Skeletal muscle tissue (tissue), 3 donors: ENCODE measurements at regions not wholly inside any gene's neighbourhood (a gene's known extent, or its start where the extent isn't known, plus 50 kb on each side); places are given as distances from the start of the nearest gene placed in this dataset.
"Not testable (repeated sequence)": the region's sequence is repeated elsewhere in the genome, so short reads cannot be mapped to it uniquely, and the experiment has no call there.

Experiments
- H3K27ac ChIP-seq: one replicate; pipeline ENCODE4 v1.7.0; 2013; ENCODE audit warnings: mild to moderate bottlenecking, low read depth, low read length, inconsistent platforms
- H3K27me3 ChIP-seq, 3 donors: one replicate each; pipeline ENCODE4 v1.7.0; 2013; ENCODE audit warnings: low read length in 3 of 3; ENCODE audit not compliant: control insufficient read depth in 3 of 3, insufficient read depth in 3 of 3
- H3K36me3 ChIP-seq, 3 donors: one replicate each; pipeline ENCODE4 v1.7.0; 2013; ENCODE audit warnings: low read length in 3 of 3; ENCODE audit not compliant: control insufficient read depth in 3 of 3, insufficient read depth in 3 of 3
- H3K4me1 ChIP-seq, 3 donors: one replicate each; pipeline ENCODE4 v1.7.0; 2013; ENCODE audit warnings: low read length in 3 of 3, mild to moderate bottlenecking in 3 of 3; ENCODE audit not compliant: control insufficient read depth in 3 of 3, insufficient read depth in 3 of 3
- H3K4me3 ChIP-seq, 3 donors: one replicate each; pipeline ENCODE4 v1.7.0; 2013; ENCODE audit warnings: low read length in 3 of 3
- H3K9ac ChIP-seq, 3 donors: one replicate each; pipeline ENCODE4 v1.7.0; 2013; ENCODE audit warnings: low read length in 3 of 3, mild to moderate bottlenecking in 3 of 3, moderate library complexity in 2 of 3, low read depth in 1 of 3
- H3K9me3 ChIP-seq, 3 donors: one replicate each; pipeline ENCODE4 v1.7.0; 2013; ENCODE audit warnings: low read length in 3 of 3; ENCODE audit not compliant: control insufficient read depth in 3 of 3
- donor health status: Osteomylitis.

DNA sequence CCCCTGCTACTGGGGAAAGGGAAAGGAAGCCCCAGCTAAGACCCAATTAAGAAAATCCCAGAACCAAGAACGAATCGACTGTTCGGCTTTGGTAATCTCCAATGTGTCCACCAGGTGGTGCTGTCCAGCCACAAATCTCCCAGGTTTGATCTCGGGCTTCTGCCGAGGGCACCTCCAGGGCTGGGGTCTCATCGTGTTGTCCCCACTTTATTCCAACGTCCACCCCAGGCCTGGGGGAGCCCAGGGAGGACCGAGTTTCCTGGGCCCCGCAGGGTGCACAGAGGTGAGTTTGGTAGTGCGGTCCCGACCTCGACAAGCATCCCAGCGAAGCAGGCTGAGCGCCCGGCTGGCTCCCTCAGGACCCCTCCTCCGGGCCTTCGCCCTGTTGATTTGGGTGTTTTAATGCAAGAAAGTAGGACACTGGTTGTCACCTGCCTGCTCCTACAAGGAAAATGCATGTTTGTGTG is 185.1 kb downstream of the GOLGA6L6 start:
- H3K9ac ChIP-seq, result no peak overlapping the region
- no peak overlapping the region for H3K27ac ChIP-seq
- peaks cover 0 to 8% (median 0%) of the 10 kb centered on the region in 3 donors for H3K27me3 ChIP-seq
- H3K9me3 ChIP-seq, result peaks cover 0 to 2% (median 0%) of the 10 kb centered on the region in 3 donors
- H3K36me3 ChIP-seq, result no peaks in the 10 kb centered on the region
- H3K4me3 ChIP-seq, result no peak overlapping the region
- H3K4me1 ChIP-seq, result no peaks in the 10 kb centered on the region

GRCh38 chr15:20355256-20355868 is 186.2 kb downstream of the GOLGA6L6 start:
- Histone ChIP-seq H3K27ac (no peak overlapping the region), H3K27me3 (peaks cover 0 to 12% (median 0%) of the 10 kb centered on the region in 3 donors)

GRCh38 chr15:20354884-20355223 is 186.7 kb downstream of the GOLGA6L6 start:
- H3K4me3 ChIP-seq, H3K4me1 ChIP-seq, H3K36me3 ChIP-seq, H3K9ac ChIP-seq, H3K27ac ChIP-seq, H3K9me3 ChIP-seq: not testable (repeated sequence)
- H3K27me3 ChIP-seq, result peaks cover 0 to 12% (median 0%) of the 10 kb centered on the region in 3 donors

More at GRCh38 chr15:20355256-20355868, 186.2 kb downstream of the GOLGA6L6 start:
- no peak overlapping the region for H3K9ac ChIP-seq
- no peaks in the 10 kb centered on the region for H3K36me3 ChIP-seq
- H3K9me3 ChIP-seq, result peaks cover 0 to 5% (median 0%) of the 10 kb centered on the region in 3 donors
- no peaks in the 10 kb centered on the region for H3K4me1 ChIP-seq
- no peak overlapping the region for H3K4me3 ChIP-seq

DNA sequence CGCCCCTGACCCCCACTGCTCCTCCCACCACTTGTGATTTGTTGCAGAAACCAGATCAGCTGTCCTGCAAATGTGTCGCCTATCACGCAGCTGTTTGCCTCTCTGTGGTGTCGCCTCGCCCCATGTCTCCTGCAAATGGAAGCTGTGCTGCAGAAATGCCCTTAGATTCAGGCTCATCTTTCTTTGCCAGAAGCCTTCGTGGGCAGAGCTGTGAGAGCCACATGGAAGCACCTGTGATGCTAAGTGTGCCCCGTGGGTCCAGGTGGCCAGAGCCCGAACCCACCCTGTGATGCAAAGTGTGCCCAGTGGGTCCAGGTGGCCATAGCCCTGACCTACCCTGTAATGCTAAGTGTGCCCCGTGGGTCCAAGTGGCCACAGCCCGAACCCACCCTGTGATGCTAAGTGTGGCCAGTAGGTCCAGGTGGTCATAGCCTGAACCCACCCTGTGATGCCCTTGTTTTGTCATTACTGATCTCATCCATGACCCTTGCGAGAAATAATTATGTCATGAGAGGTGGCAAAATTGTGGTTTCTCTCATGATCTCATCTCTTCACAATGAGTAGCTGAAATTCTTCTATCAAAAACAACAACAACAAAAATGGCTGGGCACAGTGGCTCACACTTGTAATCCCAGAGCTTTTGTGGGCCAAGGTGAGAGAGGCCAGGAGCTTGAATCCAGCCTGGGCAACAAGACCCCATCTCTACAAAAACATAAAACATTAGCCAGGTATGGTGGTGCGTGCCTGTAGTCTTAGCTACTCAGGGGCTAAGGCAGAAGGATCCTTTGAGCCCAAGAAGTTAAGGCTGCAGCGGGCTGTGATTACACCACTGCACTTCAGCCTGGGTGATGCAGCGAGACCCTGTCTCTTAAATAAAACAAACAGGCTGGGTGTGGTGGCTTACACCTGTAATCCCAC is 187.4 kb downstream of the GOLGA6L6 start:
- Histone ChIP-seq H3K36me3 (no peaks in the 10 kb centered on the region), H3K9ac (no peak overlapping the region), H3K27me3 (peaks cover 0 to 15% (median 0%) of the 10 kb centered on the region in 3 donors), H3K4me3 (no peak overlapping the region), H3K27ac (no peak overlapping the region), H3K4me1 (no peaks in the 10 kb centered on the region), H3K9me3 (peaks cover 0 to 7% (median 0%) of the 10 kb centered on the region in 3 donors)

GRCh38 chr15:20352241-20353200 is 189.1 kb downstream of the GOLGA6L6 start:
- Histone ChIP-seq H3K36me3 (no peaks in the 10 kb centered on the region), H3K27me3 (peaks cover 0 to 21% (median 0%) of the 10 kb centered on the region in 3 donors), H3K4me1 (no peaks in the 10 kb centered on the region), H3K9me3 (peaks cover 0 to 10% (median 0%) of the 10 kb centered on the region in 3 donors), H3K27ac (no peak overlapping the region), H3K9ac (no peak overlapping the region), H3K4me3 (no peak overlapping the region)

DNA sequence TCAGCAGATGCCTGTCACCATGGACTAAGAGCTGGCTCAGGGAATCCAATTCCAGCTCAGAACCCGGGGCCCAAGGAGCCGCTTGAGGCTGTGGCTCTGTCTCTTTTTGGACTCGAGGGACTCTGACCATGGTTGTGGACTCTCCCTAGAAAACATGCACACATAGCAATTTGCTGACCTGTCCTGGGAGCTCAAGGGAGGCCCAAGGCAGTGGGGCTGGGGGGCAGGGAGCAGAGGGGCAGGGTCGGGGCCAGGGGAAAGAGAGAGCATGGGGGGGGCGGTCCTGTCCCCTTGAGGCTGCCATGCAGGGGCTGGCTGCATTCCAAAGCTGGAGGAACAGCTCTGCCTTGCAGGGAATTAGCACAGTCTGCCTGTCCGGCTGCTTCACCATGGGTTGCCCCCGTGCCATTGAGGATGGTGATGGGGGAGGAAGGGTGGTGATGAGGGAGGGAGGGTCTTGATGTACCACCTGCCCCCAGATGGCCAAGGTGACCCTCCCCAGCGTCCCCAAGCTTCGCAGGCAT is 190.1 kb downstream of the GOLGA6L6 start:
- no peaks in the 10 kb centered on the region for H3K36me3 ChIP-seq
- no peak overlapping the region for H3K4me3 ChIP-seq
- H3K27me3 ChIP-seq, result peaks cover 0 to 21% (median 0%) of the 10 kb centered on the region in 3 donors

GRCh38 chr15:20349774-20350498 is 191.7 kb downstream of the GOLGA6L6 start:
- H3K27ac ChIP-seq, result no peak overlapping the region
- H3K27me3 ChIP-seq, result peaks cover 0 to 21% (median 0%) of the 10 kb centered on the region in 3 donors
- no peak overlapping the region for H3K9ac ChIP-seq
- no peaks in the 10 kb centered on the region for H3K36me3 ChIP-seq
- H3K4me3 ChIP-seq, result no peak overlapping the region
- H3K9me3 ChIP-seq, result peaks cover 0 to 15% (median 4%) of the 10 kb centered on the region in 3 donors
- H3K4me1 ChIP-seq, result no peaks in the 10 kb centered on the region

More for the DNA sequence above, 190.1 kb downstream of the GOLGA6L6 start:
- Histone ChIP-seq H3K27ac (no peak overlapping the region), H3K9ac (no peak overlapping the region), H3K4me1 (no peaks in the 10 kb centered on the region), H3K9me3 (peaks cover 0 to 14% (median 4%) of the 10 kb centered on the region in 3 donors)

DNA sequence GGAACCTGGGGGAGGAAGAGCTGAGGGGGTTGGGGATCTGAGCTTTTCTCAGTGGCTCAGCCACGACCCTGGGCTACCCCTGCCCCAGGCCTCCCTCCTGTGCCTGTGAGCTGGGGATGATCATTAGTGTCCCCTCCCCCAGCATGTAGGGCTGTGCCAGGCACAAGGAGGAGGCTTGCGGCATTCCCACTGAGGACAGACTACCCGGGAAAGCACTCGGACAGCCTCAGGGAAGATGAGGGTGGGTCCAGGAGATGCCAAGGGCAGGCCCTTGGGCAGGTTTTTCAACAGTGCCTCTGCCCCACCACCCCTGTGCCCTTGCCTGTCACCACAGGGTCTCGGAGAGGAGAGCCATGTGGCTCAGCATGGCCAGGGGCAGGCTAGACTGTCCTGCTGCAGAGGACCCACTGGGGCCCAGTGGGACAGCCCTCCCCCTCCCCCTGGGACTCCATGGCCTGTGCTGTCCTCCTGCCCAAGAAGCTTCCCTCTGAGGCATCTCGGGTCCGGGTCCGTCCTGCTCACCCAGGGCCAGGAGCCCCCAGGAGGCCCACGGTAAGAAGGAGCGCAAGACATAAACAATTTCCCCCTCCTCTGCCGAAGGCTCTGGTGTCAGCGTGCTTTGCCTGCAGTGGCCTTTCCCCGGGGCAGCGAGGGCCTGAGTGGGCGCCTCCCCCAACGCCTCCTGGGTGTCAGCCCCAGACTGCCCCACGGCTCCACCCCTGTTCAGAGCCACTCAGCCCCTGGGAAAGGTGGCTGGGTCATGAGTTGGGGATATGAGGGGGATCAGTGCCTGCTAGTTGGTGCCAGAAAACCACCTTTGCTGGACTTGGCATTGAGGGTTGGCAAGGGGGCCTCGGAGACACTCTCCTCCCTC is 192.5 kb downstream of the GOLGA6L6 start:
- Histone ChIP-seq H3K4me3 (no peak overlapping the region), H3K27ac (no peak overlapping the region), H3K36me3 (no peaks in the 10 kb centered on the region), H3K4me1 (no peaks in the 10 kb centered on the region), H3K9me3 (peaks cover 0 to 15% (median 4%) of the 10 kb centered on the region in 3 donors), H3K27me3 (peaks cover 0 to 21% (median 0%) of the 10 kb centered on the region in 3 donors), H3K9ac (no peak overlapping the region)
